Thoracic aorta (tissue), 2 donors: ENCODE measurements at regions not wholly inside any gene's neighbourhood (a gene's known extent, or its start where the extent isn't known, plus 50 kb on each side); places are given as distances from the start of the nearest gene placed in this dataset.

Experiments used
- ATAC-seq: fragments of 150-250 bp; one replicate; pipeline ENCODE4 v1.8.0; 2017; ENCODE audit warnings: low read depth; ENCODE audit not compliant: insufficient number of reproducible peaks, low FRiP score
- DNase-seq: peaks from one replicate; pipeline ENCODE4 v3.0.0-alpha.2; 2020; ENCODE audit warnings: low spot score
- H3K27ac ChIP-seq, 2 donors: fragments of 200-600 bp; sonication (generic); 1 replicate in 1 of 2; 2 replicates in 1 of 2; pipeline ENCODE4 v1.5.1; 2016; ENCODE audit warnings: mild to moderate bottlenecking in 2 of 2, moderate library complexity in 2 of 2
- H3K27me3 ChIP-seq: fragments of 200-600 bp; sonication (generic); replicated peaks from 2 replicates; pipeline ENCODE4 v1.6.0; 2016; ENCODE audit warnings: mild to moderate bottlenecking; ENCODE audit not compliant: insufficient read depth
- H3K36me3 ChIP-seq: fragments of 200-600 bp; sonication (generic); one replicate; pipeline ENCODE4 v1.5.1; 2016
- H3K4me1 ChIP-seq, 2 donors: fragments of 200-600 bp; sonication (generic); 1 replicate in 1 of 2; 2 replicates in 1 of 2; pipeline versions ENCODE4 v1.5.1 to v1.6.0; 2016; ENCODE audit warnings: low read depth in 2 of 2, mild to moderate bottlenecking in 1 of 2; ENCODE audit not compliant: control insufficient read depth in 1 of 2
- H3K4me3 ChIP-seq: fragments of 200-600 bp; sonication (generic); 2 replicates; pipeline ENCODE4 v1.5.1; 2016; ENCODE audit warnings: mild to moderate bottlenecking
- H3K9me3 ChIP-seq: fragments of 200-600 bp; sonication (generic); 2 replicates; pipeline ENCODE4 v1.5.1; 2016
- CTCF ChIP-seq: fragments of 200-600 bp; sonication (generic); IDR thresholded peaks from one replicate; pipeline ENCODE4 v1.5.1; 2019; ENCODE audit warnings: antibody characterized with exemption

- Histone ChIP-seq H3K9me3 (peaks cover 16% of the 10 kb centered on the region), H3K4me1 (peaks cover 3 to 8% of the 10 kb centered on the region in 2 donors), H3K27me3 (no peaks in the 10 kb centered on the region), H3K4me3 (no peak overlapping the region), H3K27ac (no peak overlapping the region), H3K36me3 (no peaks in the 10 kb centered on the region)
- ATAC-seq: no peak
- DNase-seq: no peak
- TF ChIP-seq CTCF: no peak
These were observed 951.1 kb upstream of the NUDT12 start for GRCh38 chr5:104513640-104514072.

- Histone ChIP-seq H3K4me1 (peaks cover 3 to 8% of the 10 kb centered on the region in 2 donors), H3K27ac (no peak overlapping the region), H3K27me3 (no peaks in the 10 kb centered on the region), H3K4me3 (no peak overlapping the region), H3K9me3 (peaks cover 16% of the 10 kb centered on the region), H3K36me3 (no peaks in the 10 kb centered on the region)
- no peak for DNase-seq
- ATAC-seq: no peak
- TF ChIP-seq CTCF: no peak
These were observed 950.6 kb upstream of the NUDT12 start for GRCh38 chr5:104513121-104513602.

- H3K4me3 ChIP-seq: no peak overlapping the region
- H3K27me3 ChIP-seq: no peaks in the 10 kb centered on the region
- ATAC-seq (no peak), DNase-seq (no peak)
- peaks cover 16% of the 10 kb centered on the region for H3K9me3 ChIP-seq
- no peaks in the 10 kb centered on the region for H3K36me3 ChIP-seq
- no peak overlapping the region for H3K27ac ChIP-seq
- TF ChIP-seq CTCF: no peak
- peaks cover 3 to 8% of the 10 kb centered on the region in 2 donors for H3K4me1 ChIP-seq
These were observed 949.7 kb upstream of the NUDT12 start for GRCh38 chr5:104512063-104512825.

- DNase-seq (no peak), ATAC-seq (no peak)
- no peak for TF ChIP-seq CTCF
- H3K36me3 ChIP-seq: no peaks in the 10 kb centered on the region
- no peaks in the 10 kb centered on the region for H3K4me1 ChIP-seq
- no peaks in the 10 kb centered on the region for H3K27me3 ChIP-seq
- no peaks in the 10 kb centered on the region for H3K9me3 ChIP-seq
- H3K27ac ChIP-seq: no peak overlapping the region
- no peak overlapping the region for H3K4me3 ChIP-seq
These were observed 935.7 kb upstream of the NUDT12 start for GRCh38 chr5:104498281-104498680.

GRCh38 chr5:104494083-104494482, 931.5 kb upstream of the NUDT12 start:
- Histone ChIP-seq H3K27me3 (no peaks in the 10 kb centered on the region), H3K9me3 (no peaks in the 10 kb centered on the region), H3K4me3 (no peak overlapping the region), H3K36me3 (no peaks in the 10 kb centered on the region), H3K4me1 (no peaks in the 10 kb centered on the region), H3K27ac (no peak overlapping the region)
- DNase-seq (no peak), ATAC-seq (no peak)
- no peak for TF ChIP-seq CTCF
